ENCODE measurements at regions not wholly inside any gene's neighbourhood (a gene's known extent, or its start where the extent isn't known, plus 50 kb on each side); places are given as distances from the start of the nearest gene placed in this dataset.

- TF ChIP-seq, protein P1, sequence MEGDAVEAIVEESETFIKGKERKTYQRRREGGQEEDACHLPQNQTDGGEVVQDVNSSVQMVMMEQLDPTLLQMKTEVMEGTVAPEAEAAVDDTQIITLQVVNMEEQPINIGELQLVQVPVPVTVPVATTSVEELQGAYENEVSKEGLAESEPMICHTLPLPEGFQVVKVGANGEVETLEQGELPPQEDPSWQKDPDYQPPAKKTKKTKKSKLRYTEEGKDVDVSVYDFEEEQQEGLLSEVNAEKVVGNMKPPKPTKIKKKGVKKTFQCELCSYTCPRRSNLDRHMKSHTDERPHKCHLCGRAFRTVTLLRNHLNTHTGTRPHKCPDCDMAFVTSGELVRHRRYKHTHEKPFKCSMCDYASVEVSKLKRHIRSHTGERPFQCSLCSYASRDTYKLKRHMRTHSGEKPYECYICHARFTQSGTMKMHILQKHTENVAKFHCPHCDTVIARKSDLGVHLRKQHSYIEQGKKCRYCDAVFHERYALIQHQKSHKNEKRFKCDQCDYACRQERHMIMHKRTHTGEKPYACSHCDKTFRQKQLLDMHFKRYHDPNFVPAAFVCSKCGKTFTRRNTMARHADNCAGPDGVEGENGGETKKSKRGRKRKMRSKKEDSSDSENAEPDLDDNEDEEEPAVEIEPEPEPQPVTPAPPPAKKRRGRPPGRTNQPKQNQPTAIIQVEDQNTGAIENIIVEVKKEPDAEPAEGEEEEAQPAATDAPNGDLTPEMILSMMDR (IDR thresholded peaks at IDR 0.05; ENCODE audit: insufficient read depth, low read depth, low read length): no peak
- TF ChIP-seq EZH2 (IDR thresholded peaks at IDR 0.05; ENCODE audit: insufficient read depth, low read length): no peak
These were observed 272.4 kb upstream of the FOXG1 start for GRCh38 chr14:28494196-28494595.
